WTC11 (cell line): ENCODE measurements at regions not wholly inside any gene's neighbourhood (a gene's known extent, or its start where the extent isn't known, plus 50 kb on each side); places are given as distances from the start of the nearest gene placed in this dataset.
"Not testable (repeated sequence)": the region's sequence is repeated elsewhere in the genome, so short reads cannot be mapped to it uniquely, and the experiment has no call there.

ENCODE experiments used
- ATAC-seq: fragments of 200-7000 bp; cut with Tn5 transposase; 2 replicates; pipeline ENCODE4 v1.10.0; 2021; ENCODE audit warnings: mild to moderate bottlenecking, moderate library complexity
- CTCF ChIA-PET: fragments of 300-600 bp; sonication (Branson Sonifier 250); formaldehyde crosslinking; loops from one replicate; lab custom pipeline; 2021; ENCODE audit warnings: antibody characterized with exemption; lab: Charles Lee
- POLR2A ChIA-PET: fragments of 350-600 bp; sonication (Branson Sonifier 250); formaldehyde crosslinking; loops from one replicate; lab custom pipeline; 2021; ENCODE audit warnings: antibody characterized with exemption; lab: Charles Lee
- DNase-seq: peaks from one replicate; pipeline ENCODE4 v3.0.0; 2021; ENCODE audit warnings: low spot score
- H3K27ac Mint-ChIP-seq: 2 replicates; pipeline ENCODE4 v1.8.0; 2021; ENCODE audit warnings: mixed read lengths
- H3K27me3 Mint-ChIP-seq: 2 replicates; pipeline ENCODE4 v1.8.0; 2021; ENCODE audit warnings: low read depth, mild to moderate bottlenecking, moderate library complexity, mixed read lengths
- H3K36me3 Mint-ChIP-seq: 2 replicates; pipeline ENCODE4 v1.8.0; 2021; ENCODE audit warnings: mixed read lengths
- H3K4me1 Mint-ChIP-seq: 2 replicates; pipeline ENCODE4 v1.8.0; 2022; ENCODE audit warnings: mixed read lengths
- H3K4me3 Mint-ChIP-seq: 2 replicates; pipeline ENCODE4 v1.8.0; 2021; ENCODE audit warnings: mild to moderate bottlenecking, moderate library complexity, mixed read lengths
- H3K9me3 Mint-ChIP-seq: 2 replicates; pipeline ENCODE4 v1.8.0; 2021; ENCODE audit warnings: mixed read lengths
- ELF4 ChIP-seq: sonication (generic); formaldehyde crosslinking; IDR thresholded peaks from 2 replicates; pipeline ENCODE4 v1.8.1; 2022; ENCODE audit warnings: low read depth, mild to moderate bottlenecking, moderate library complexity, missing genetic modification reagents
- FOXP1 ChIP-seq: sonication (generic); formaldehyde crosslinking; IDR thresholded peaks from 2 replicates; pipeline ENCODE4 v1.8.0; 2022; ENCODE audit warnings: missing genetic modification reagents, mild to moderate bottlenecking, moderate library complexity, borderline replicate concordance
- GABPB1 ChIP-seq: sonication (generic); formaldehyde crosslinking; IDR thresholded peaks from 2 replicates; pipeline ENCODE4 v1.8.1; 2023; ENCODE audit warnings: mild to moderate bottlenecking, missing genetic modification reagents
- GRHL2 ChIP-seq: fragments of 250-450 bp; sonication (Bioruptor Pico); IDR thresholded peaks from 2 replicates; pipeline ENCODE4 v1.8.0; 2022; ENCODE audit warnings: mild to moderate bottlenecking, moderate library complexity; ENCODE audit not compliant: insufficient replicate concordance, severe bottlenecking
- NFATC4 ChIP-seq: fragments of 250-450 bp; sonication (Bioruptor Pico); IDR thresholded peaks from 2 replicates; pipeline ENCODE4 v1.9.0; 2021; ENCODE audit warnings: mild to moderate bottlenecking
- PRRX2 ChIP-seq: fragments of 250-450 bp; sonication (Bioruptor Pico); IDR thresholded peaks from 2 replicates; pipeline ENCODE4 v1.8.0; 2021; ENCODE audit warnings: mild to moderate bottlenecking
- SOX15 ChIP-seq: fragments of 250-450 bp; sonication (Bioruptor Pico); IDR thresholded peaks from 2 replicates; pipeline ENCODE4 v1.9.0; 2021; ENCODE audit warnings: mild to moderate bottlenecking
- SP1 ChIP-seq: sonication (generic); formaldehyde crosslinking; conservative IDR thresholded peaks from 2 replicates; pipeline ENCODE4 v1.8.1; 2022; ENCODE audit warnings: missing genetic modification reagents
- TP53 ChIP-seq: sonication (generic); formaldehyde crosslinking; IDR thresholded peaks from 2 replicates; pipeline ENCODE4 v1.8.1; 2023; ENCODE audit warnings: mild to moderate bottlenecking, missing genetic modification reagents
- ZBTB21 ChIP-seq: sonication (generic); formaldehyde crosslinking; IDR thresholded peaks from 2 replicates; pipeline ENCODE4 v1.8.1; 2023; ENCODE audit warnings: mild to moderate bottlenecking, missing genetic modification reagents, borderline replicate concordance
- ZNF416 ChIP-seq: fragments of 250-450 bp; sonication (Bioruptor Pico); IDR thresholded peaks from 2 replicates; pipeline ENCODE4 v1.9.0; 2021; ENCODE audit warnings: mild to moderate bottlenecking, inconsistent platforms
- TF ChIP-seq, protein P1 (sequence below): sonication (generic); formaldehyde crosslinking; conservative IDR thresholded peaks from 2 replicates; pipeline ENCODE4 v1.8.1; 2022; ENCODE audit warnings: mild to moderate bottlenecking, missing genetic modification reagents
- TF ChIP-seq, protein P2 (sequence below): sonication (generic); formaldehyde crosslinking; IDR thresholded peaks from 2 replicates; pipeline ENCODE4 v1.8.1; 2022; ENCODE audit warnings: mild to moderate bottlenecking, missing genetic modification reagents, moderate library complexity, borderline replicate concordance
- TF ChIP-seq, protein P3 (sequence below): fragments of 250-450 bp; sonication (Bioruptor Pico); IDR thresholded peaks from 2 replicates; pipeline ENCODE4 v1.9.0; 2021; ENCODE audit warnings: mild to moderate bottlenecking
- TF ChIP-seq, protein P4 (sequence below): sonication (generic); formaldehyde crosslinking; IDR thresholded peaks from 2 replicates; pipeline ENCODE4 v1.8.1; 2022; ENCODE audit warnings: mild to moderate bottlenecking, moderate library complexity, missing genetic modification reagents
- TF ChIP-seq, protein P5 (sequence below): sonication (generic); formaldehyde crosslinking; IDR thresholded peaks from 2 replicates; pipeline ENCODE4 v1.8.1; 2023; ENCODE audit warnings: mild to moderate bottlenecking, moderate library complexity, missing genetic modification reagents
- TF ChIP-seq, protein P6 (sequence below): sonication (generic); formaldehyde crosslinking; IDR thresholded peaks from 2 replicates; pipeline ENCODE4 v1.8.1; 2022; ENCODE audit warnings: low read depth, mild to moderate bottlenecking, moderate library complexity, missing genetic modification reagents, borderline replicate concordance
- TF ChIP-seq, protein P7 (sequence below): sonication (generic); formaldehyde crosslinking; IDR thresholded peaks from 2 replicates; pipeline ENCODE4 v1.8.0; 2023; ENCODE audit warnings: mild to moderate bottlenecking, missing genetic modification reagents
- TF ChIP-seq, protein P8 (sequence below): sonication (generic); formaldehyde crosslinking; IDR thresholded peaks from 2 replicates; pipeline ENCODE4 v1.8.1; 2023; ENCODE audit warnings: mild to moderate bottlenecking, missing genetic modification reagents

DNA sequence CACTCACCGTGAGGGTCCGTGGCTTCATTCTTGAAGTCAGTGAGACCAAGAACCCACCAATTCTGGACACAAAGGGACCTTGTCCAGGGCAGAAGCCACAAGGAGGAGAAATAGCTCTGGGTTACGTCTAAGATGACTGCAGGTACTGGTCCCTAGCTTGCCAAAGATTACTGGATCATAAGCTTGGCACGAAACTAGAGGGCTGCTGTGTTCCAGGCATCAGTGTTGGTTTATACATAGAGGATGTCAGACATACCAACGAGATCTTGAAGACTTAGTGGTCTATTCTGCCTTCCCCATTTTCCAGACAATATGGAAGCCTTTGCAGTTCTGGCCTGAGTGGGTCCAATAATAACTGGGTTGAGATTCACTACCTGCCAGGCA, 175.7 kb downstream of the TBX18 start:
- H3K27ac Mint-ChIP-seq: no peak overlapping the region
- CTCF ChIA-PET: no interaction called here
- H3K9me3 Mint-ChIP-seq: peaks cover 11% of the 10 kb centered on the region
- H3K4me3 Mint-ChIP-seq: no peak overlapping the region
- POLR2A ChIA-PET: no interaction called here
- H3K4me1 Mint-ChIP-seq: no peaks in the 10 kb centered on the region
- no peak for ATAC-seq
- H3K27me3 Mint-ChIP-seq: no peaks in the 10 kb centered on the region
- H3K36me3 Mint-ChIP-seq: no peaks in the 10 kb centered on the region
- TF ChIP-seq, protein P1, sequence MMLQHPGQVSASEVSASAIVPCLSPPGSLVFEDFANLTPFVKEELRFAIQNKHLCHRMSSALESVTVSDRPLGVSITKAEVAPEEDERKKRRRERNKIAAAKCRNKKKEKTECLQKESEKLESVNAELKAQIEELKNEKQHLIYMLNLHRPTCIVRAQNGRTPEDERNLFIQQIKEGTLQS (CRISPR knock-in tag): no peak
- TF ChIP-seq ZBTB21 (CRISPR knock-in tag) (no peak), NFATC4 (no peak), GABPB1 (CRISPR knock-in tag) (no peak), GRHL2 (CRISPR knock-in tag) (no peak), TP53 (CRISPR knock-in tag) (no peak), PRRX2 (CRISPR knock-in tag) (no peak), ELF4 (CRISPR knock-in tag) (no peak), FOXP1 (CRISPR knock-in tag) (no peak), SP1 (no peak), ZNF416 (CRISPR knock-in tag) (no peak), SOX15 (CRISPR knock-in tag) (no peak)
- TF ChIP-seq, protein P2, sequence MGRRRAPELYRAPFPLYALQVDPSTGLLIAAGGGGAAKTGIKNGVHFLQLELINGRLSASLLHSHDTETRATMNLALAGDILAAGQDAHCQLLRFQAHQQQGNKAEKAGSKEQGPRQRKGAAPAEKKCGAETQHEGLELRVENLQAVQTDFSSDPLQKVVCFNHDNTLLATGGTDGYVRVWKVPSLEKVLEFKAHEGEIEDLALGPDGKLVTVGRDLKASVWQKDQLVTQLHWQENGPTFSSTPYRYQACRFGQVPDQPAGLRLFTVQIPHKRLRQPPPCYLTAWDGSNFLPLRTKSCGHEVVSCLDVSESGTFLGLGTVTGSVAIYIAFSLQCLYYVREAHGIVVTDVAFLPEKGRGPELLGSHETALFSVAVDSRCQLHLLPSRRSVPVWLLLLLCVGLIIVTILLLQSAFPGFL: no peak
- TF ChIP-seq, protein P3, sequence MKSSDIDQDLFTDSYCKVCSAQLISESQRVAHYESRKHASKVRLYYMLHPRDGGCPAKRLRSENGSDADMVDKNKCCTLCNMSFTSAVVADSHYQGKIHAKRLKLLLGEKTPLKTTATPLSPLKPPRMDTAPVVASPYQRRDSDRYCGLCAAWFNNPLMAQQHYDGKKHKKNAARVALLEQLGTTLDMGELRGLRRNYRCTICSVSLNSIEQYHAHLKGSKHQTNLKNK (CRISPR knock-in tag): no peak
- TF ChIP-seq, protein P4, sequence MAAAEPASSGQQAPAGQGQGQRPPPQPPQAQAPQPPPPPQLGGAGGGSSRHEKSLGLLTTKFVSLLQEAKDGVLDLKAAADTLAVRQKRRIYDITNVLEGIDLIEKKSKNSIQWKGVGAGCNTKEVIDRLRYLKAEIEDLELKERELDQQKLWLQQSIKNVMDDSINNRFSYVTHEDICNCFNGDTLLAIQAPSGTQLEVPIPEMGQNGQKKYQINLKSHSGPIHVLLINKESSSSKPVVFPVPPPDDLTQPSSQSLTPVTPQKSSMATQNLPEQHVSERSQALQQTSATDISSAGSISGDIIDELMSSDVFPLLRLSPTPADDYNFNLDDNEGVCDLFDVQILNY (CRISPR knock-in tag): no peak
- TF ChIP-seq, protein P5, sequence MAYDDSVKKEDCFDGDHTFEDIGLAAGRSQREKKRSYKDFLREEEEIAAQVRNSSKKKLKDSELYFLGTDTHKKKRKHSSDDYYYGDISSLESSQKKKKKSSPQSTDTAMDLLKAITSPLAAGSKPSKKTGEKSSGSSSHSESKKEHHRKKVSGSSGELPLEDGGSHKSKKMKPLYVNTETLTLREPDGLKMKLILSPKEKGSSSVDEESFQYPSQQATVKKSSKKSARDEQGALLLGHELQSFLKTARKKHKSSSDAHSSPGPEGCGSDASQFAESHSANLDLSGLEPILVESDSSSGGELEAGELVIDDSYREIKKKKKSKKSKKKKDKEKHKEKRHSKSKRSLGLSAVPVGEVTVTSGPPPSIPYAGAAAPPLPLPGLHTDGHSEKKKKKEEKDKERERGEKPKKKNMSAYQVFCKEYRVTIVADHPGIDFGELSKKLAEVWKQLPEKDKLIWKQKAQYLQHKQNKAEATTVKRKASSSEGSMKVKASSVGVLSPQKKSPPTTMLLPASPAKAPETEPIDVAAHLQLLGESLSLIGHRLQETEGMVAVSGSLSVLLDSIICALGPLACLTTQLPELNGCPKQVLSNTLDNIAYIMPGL (CRISPR knock-in tag): no peak
- TF ChIP-seq, protein P6, sequence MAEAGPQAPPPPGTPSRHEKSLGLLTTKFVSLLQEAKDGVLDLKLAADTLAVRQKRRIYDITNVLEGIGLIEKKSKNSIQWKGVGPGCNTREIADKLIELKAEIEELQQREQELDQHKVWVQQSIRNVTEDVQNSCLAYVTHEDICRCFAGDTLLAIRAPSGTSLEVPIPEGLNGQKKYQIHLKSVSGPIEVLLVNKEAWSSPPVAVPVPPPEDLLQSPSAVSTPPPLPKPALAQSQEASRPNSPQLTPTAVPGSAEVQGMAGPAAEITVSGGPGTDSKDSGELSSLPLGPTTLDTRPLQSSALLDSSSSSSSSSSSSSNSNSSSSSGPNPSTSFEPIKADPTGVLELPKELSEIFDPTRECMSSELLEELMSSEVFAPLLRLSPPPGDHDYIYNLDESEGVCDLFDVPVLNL: no peak
- TF ChIP-seq, protein P7, sequence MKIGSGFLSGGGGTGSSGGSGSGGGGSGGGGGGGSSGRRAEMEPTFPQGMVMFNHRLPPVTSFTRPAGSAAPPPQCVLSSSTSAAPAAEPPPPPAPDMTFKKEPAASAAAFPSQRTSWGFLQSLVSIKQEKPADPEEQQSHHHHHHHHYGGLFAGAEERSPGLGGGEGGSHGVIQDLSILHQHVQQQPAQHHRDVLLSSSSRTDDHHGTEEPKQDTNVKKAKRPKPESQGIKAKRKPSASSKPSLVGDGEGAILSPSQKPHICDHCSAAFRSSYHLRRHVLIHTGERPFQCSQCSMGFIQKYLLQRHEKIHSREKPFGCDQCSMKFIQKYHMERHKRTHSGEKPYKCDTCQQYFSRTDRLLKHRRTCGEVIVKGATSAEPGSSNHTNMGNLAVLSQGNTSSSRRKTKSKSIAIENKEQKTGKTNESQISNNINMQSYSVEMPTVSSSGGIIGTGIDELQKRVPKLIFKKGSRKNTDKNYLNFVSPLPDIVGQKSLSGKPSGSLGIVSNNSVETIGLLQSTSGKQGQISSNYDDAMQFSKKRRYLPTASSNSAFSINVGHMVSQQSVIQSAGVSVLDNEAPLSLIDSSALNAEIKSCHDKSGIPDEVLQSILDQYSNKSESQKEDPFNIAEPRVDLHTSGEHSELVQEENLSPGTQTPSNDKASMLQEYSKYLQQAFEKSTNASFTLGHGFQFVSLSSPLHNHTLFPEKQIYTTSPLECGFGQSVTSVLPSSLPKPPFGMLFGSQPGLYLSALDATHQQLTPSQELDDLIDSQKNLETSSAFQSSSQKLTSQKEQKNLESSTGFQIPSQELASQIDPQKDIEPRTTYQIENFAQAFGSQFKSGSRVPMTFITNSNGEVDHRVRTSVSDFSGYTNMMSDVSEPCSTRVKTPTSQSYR: no peak
- TF ChIP-seq, protein P8, sequence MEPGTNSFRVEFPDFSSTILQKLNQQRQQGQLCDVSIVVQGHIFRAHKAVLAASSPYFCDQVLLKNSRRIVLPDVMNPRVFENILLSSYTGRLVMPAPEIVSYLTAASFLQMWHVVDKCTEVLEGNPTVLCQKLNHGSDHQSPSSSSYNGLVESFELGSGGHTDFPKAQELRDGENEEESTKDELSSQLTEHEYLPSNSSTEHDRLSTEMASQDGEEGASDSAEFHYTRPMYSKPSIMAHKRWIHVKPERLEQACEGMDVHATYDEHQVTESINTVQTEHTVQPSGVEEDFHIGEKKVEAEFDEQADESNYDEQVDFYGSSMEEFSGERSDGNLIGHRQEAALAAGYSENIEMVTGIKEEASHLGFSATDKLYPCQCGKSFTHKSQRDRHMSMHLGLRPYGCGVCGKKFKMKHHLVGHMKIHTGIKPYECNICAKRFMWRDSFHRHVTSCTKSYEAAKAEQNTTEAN (CRISPR knock-in tag): no peak
- no peak for DNase-seq

DNA sequence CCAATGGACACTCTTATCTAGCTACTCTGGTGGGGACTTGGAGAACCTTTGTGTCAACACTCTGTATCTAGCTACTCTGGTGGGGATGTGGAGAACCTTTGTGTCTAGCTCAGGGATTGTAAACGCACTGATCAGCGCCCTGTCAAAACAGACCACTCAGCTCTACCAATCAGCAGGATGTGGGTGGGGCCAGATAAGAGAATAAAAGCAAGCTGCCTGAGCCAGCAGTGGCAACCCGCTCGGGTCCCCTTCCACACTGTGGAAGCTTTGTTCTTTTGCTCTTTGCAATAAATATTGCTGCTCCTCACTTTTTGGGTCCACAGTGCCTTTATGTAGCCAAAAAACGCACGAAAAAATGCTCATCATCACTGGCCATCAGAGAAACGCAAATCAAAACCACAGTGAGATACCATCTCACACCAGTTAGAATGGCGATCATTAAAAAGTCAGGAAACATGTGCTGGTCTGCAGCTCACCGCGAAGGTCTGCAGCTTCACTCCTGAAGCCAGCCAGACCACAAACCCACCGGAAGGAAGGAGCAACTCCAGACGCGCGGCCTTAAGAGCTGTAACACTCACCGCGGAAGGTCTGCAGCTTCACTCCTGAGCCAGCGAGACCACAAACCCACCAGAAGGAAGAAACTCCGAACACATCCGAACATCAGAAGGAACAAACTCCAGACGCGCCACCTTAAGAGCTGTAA, 176.3 kb downstream of the TBX18 start:
- H3K27ac Mint-ChIP-seq, H3K36me3 Mint-ChIP-seq, H3K4me3 Mint-ChIP-seq, H3K4me1 Mint-ChIP-seq, DNase-seq, ATAC-seq, POLR2A ChIA-PET, CTCF ChIA-PET, H3K27me3 Mint-ChIP-seq: not testable (repeated sequence)
- H3K9me3 Mint-ChIP-seq: peaks cover 11% of the 10 kb centered on the region

DNA sequence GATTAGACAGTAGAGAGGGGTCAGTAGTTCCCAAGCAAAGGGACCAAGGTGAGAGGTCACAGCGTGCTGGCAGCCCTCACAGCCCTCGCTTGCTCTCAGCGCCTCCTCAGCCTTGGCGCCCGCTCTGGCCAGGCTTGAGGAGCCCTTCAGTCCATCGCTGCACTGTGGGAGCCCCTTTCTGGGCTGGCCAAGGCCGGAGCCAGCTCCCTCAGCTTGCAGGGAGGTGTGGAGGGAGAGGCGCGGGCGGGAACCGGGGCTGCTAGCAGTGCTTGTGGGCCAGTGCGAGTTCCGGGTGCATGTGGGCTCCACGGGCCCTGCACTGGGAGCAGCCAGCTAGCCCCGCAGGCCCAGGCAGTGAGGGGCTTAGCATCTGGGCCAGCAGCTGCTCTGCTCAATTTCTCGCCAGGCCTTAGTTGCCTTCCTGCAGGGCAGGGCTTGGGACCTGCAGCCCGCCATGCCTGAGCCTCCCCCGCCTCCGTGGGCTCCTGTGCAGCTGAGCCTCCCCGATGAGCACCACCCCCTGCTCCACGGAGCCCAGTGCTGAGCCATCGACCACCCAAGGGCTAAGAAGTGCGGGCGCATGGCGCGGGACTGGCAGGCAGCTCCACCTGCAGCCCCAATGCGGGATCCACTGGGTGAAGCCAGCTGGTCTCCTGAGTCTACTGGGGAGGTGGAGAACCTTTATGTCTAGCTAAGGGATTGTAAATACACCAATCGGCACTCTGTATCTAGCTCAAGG, 177.0 kb downstream of the TBX18 start:
- H3K27me3 Mint-ChIP-seq, CTCF ChIA-PET, DNase-seq, ATAC-seq, H3K4me1 Mint-ChIP-seq, H3K4me3 Mint-ChIP-seq, H3K36me3 Mint-ChIP-seq, H3K27ac Mint-ChIP-seq, POLR2A ChIA-PET: not testable (repeated sequence)
- H3K9me3 Mint-ChIP-seq: peaks cover 11% of the 10 kb centered on the region
